Endothelial cell of umbilical vein (primary cell): ENCODE measurements at regions not wholly inside any gene's neighbourhood (a gene's known extent, or its start where the extent isn't known, plus 50 kb on each side); places are given as distances from the start of the nearest gene placed in this dataset.

Experiments
- BruUV-seq: library from RNA; stranded (reverse); fragments of 400-500 nt; replicated peaks from 2 replicates; lab custom pipeline; 2021; lab: Mats Ljungman, UMichigan
- CTCF ChIA-PET: fragments of 300-600, 350-600 bp; sonication (Branson Sonifier 250); formaldehyde crosslinking; loops from one replicate; lab custom pipeline; 2021; ENCODE audit warnings: antibody characterized with exemption, inconsistent platforms; lab: Charles Lee
- POLR2A ChIA-PET: fragments of 300-600, 350-600 bp; sonication (Branson Sonifier 250); formaldehyde crosslinking; loops from one replicate; lab custom pipeline; 2021; ENCODE audit warnings: antibody characterized with exemption, inconsistent platforms; lab: Charles Lee
- DNase-seq: peaks from one replicate; pipeline ENCODE4 v3.0.0-alpha.2; 2011; ENCODE audit warnings: low read depth, low spot score
- FAIRE-seq: peaks from 2 replicates; lab custom pipeline; 2011; peaks lifted over from hg19 to GRCh38; lab: Jason Lieb, UNC
- H2AFZ ChIP-seq: 2 replicates; pipeline ENCODE4 v1.6.0; 2012; ENCODE audit warnings: low read depth, low read length, control low read depth, inconsistent platforms
- H3K27ac ChIP-seq: 2 replicates; pipeline ENCODE4 v1.5.1; 2011; ENCODE audit warnings: low read depth, mild to moderate bottlenecking, control low read depth, low read length, moderate library complexity; ENCODE audit not compliant: insufficient read depth
- H3K27me3 ChIP-seq, 2 experiments: 2 replicates each; pipeline versions ENCODE4 v1.6.0 to v1.6.1; 2011; ENCODE audit warnings: low read length in 2 of 2, mixed read lengths in 1 of 2; ENCODE audit not compliant: control insufficient read depth in 2 of 2, insufficient read depth in 2 of 2
- H3K36me3 ChIP-seq, 2 experiments: 2 replicates in 1 of 2; 3 replicates in 1 of 2; pipeline ENCODE4 v1.5.1; 2011; ENCODE audit warnings: low read length in 2 of 2, mild to moderate bottlenecking in 1 of 2, moderate library complexity in 1 of 2; ENCODE audit not compliant: control insufficient read depth in 2 of 2, insufficient read depth in 2 of 2; ENCODE audit errors: extremely low read depth in 1 of 2
- H3K4me1 ChIP-seq: 3 replicates; pipeline ENCODE4 v1.5.1; 2011; ENCODE audit warnings: mild to moderate bottlenecking, low read length; ENCODE audit not compliant: control insufficient read depth, insufficient read depth; ENCODE audit errors: extremely low read depth
- H3K4me2 ChIP-seq: 2 replicates; pipeline ENCODE4 v1.6.1; 2011; ENCODE audit warnings: low read length, control low read depth, mixed read lengths; ENCODE audit not compliant: insufficient read depth
- H3K4me3 ChIP-seq, 3 experiments: fragments of 200-600 bp in 1 of 3; sonication (generic), shearing (Covaris generic) in 1 of 3; replicated peaks in 1 of 3; 2 replicates each; pipeline ENCODE4 v1.5.1; 2011 to 2016; ENCODE audit warnings: control low read depth in 3 of 3, low read length in 3 of 3, mild to moderate bottlenecking in 2 of 3, inconsistent platforms in 1 of 3, low read depth in 1 of 3, moderate library complexity in 1 of 3; ENCODE audit not compliant: insufficient read depth in 1 of 3
- H3K79me2 ChIP-seq: 2 replicates; pipeline ENCODE4 v1.6.0; 2012; ENCODE audit warnings: low read length, inconsistent platforms; ENCODE audit not compliant: control insufficient read depth, insufficient read depth
- H3K9ac ChIP-seq: replicated peaks from 2 replicates; pipeline ENCODE3; 2011; ENCODE audit warnings: low read length, control low read depth; ENCODE audit not compliant: insufficient read depth; ENCODE audit errors: extremely low read depth
- H3K9me1 ChIP-seq: replicated peaks from 3 replicates; pipeline ENCODE4 v1.6.0; 2011; ENCODE audit warnings: mild to moderate bottlenecking, low read length; ENCODE audit not compliant: control insufficient read depth, insufficient read depth; ENCODE audit errors: extremely low read depth
- H3K9me3 ChIP-seq: replicated peaks from 2 replicates; pipeline ENCODE4 v1.5.1; 2012; ENCODE audit warnings: low read length, inconsistent platforms; ENCODE audit not compliant: control insufficient read depth, insufficient read depth
- H4K20me1 ChIP-seq: replicated peaks from 2 replicates; pipeline ENCODE3; 2011; ENCODE audit warnings: mild to moderate bottlenecking, low read length; ENCODE audit not compliant: control insufficient read depth, insufficient read depth; ENCODE audit errors: extremely low read depth
- CTCF ChIP-seq, 2 donors: IDR thresholded peaks; 1 replicate in 1 of 2; 2 replicates in 1 of 2; pipeline ENCODE4 v1.5.1; 2011; ENCODE audit warnings: low read length in 2 of 2, mild to moderate bottlenecking in 2 of 2, moderate library complexity in 2 of 2, control low read depth in 1 of 2, inconsistent platforms in 1 of 2, low read depth in 1 of 2; ENCODE audit not compliant: insufficient read depth in 1 of 2; ENCODE audit errors: extremely low read depth in 1 of 2
- EZH2 ChIP-seq: IDR thresholded peaks from 2 replicates; pipeline ENCODE4 v1.6.1; 2012; ENCODE audit warnings: borderline replicate concordance, low read depth, mild to moderate bottlenecking, moderate library complexity, low read length, inconsistent platforms; ENCODE audit not compliant: severe bottlenecking
- FOS ChIP-seq: IDR thresholded peaks from 2 replicates; pipeline ENCODE4 v1.6.1; 2011; ENCODE audit warnings: mild to moderate bottlenecking, low read length, moderate library complexity, borderline replicate concordance; ENCODE audit not compliant: insufficient read depth
- GATA2 ChIP-seq: IDR thresholded peaks from 2 replicates; pipeline ENCODE4 v1.7.0; 2011; ENCODE audit warnings: low read depth, mild to moderate bottlenecking, moderate library complexity, mixed read lengths, low read length; ENCODE audit not compliant: insufficient read length, insufficient read depth
- JUN ChIP-seq: IDR thresholded peaks from 2 replicates; pipeline ENCODE4 v1.6.1; 2011; ENCODE audit warnings: borderline replicate concordance, low read depth; ENCODE audit not compliant: insufficient read length, insufficient read depth
- MAX ChIP-seq: IDR thresholded peaks from 2 replicates; pipeline ENCODE4 v1.6.1; 2011; ENCODE audit not compliant: insufficient read depth, insufficient read length
- MYC ChIP-seq: IDR thresholded peaks from one replicate; pipeline ENCODE4 v1.6.1; 2011; ENCODE audit warnings: mild to moderate bottlenecking, low read depth, low read length
- POLR2A ChIP-seq: IDR thresholded peaks from 2 replicates; pipeline ENCODE4 v1.6.1; 2012; ENCODE audit warnings: low read depth, mild to moderate bottlenecking, control low read depth, low read length
- POLR2AphosphoS5 ChIP-seq: IDR thresholded peaks from 2 replicates; pipeline ENCODE4 v1.6.1; 2012; ENCODE audit warnings: low read depth, mild to moderate bottlenecking, control low read depth, low read length, moderate library complexity; ENCODE audit not compliant: insufficient read depth
- dilution Hi-C: fragments of 300-500 bp; cut with MboI; formaldehyde crosslinking; loops from one replicate; pipeline ENCODE4 v1.15.0; 2019; ENCODE audit warnings: low sequenced_read_pairs; ENCODE audit not compliant: extremely low pct_ligation_motif_present
- intact Hi-C: fragments of 100-400 bp; cut with micrococcal nuclease; formaldehyde crosslinking; loops from one replicate; pipeline ENCODE4 v1.10.0; 2022

- BruUV-seq, result no TSS peak
These were observed 144.3 kb upstream of the KCNE2 start for GRCh38 chr21:34219334-34220060.

More at GRCh38 chr21:34219334-34220060, 144.3 kb upstream of the KCNE2 start:
- dilution Hi-C loops (no loop called here), intact Hi-C loops (no loop called here)
- Histone ChIP-seq H3K9me1 (no peaks in the 10 kb centered on the region), H3K79me2 (no peaks in the 10 kb centered on the region), H3K4me3 (no peak overlapping the region), H3K27ac (no peak overlapping the region), H4K20me1 (no peaks in the 10 kb centered on the region), H3K9me3 (no peaks in the 10 kb centered on the region), H3K4me2 (no peak overlapping the region), H2AFZ (no peak overlapping the region), H3K4me1 (no peaks in the 10 kb centered on the region), H3K9ac (no peak overlapping the region), H3K27me3 (peaks cover 0 to 5% of the 10 kb centered on the region in 2 experiments), H3K36me3 (no peaks in the 10 kb centered on the region)
- CTCF ChIA-PET, result interaction anchor here (1.0 to 2.8 kb wide), 3 partner anchors 16 to 296 kb away, joined by 3 to 8 read pairs (median 5); no protein-coding TSS in a partner anchor
- FAIRE-seq (no peak), DNase-seq (no peak)
- POLR2A ChIA-PET, result no interaction called here
- no peak for TF ChIP-seq MYC
- TF ChIP-seq FOS, result no peak
- TF ChIP-seq CTCF (IDR thresholded peaks at IDR 0.05; ENCODE audit: extremely low read depth in 1 of 2, insufficient read depth in 1 of 2, low read depth in 1 of 2, low read length in 2 of 2), result no peak
- no peak for TF ChIP-seq POLR2A
- TF ChIP-seq MAX, result no peak
- TF ChIP-seq JUN, result no peak
- no peak for TF ChIP-seq POLR2AphosphoS5
- no peak for TF ChIP-seq GATA2
- TF ChIP-seq EZH2, result no peak
